Central memory CD4-positive, alpha-beta T cell (primary cell): ENCODE measurements at regions not wholly inside any gene's neighbourhood (a gene's known extent, or its start where the extent isn't known, plus 50 kb on each side); places are given as distances from the start of the nearest gene placed in this dataset.

Source experiments
- DNase-seq: peaks from one replicate; pipeline ENCODE4 v3.0.0; 2022

DNA sequence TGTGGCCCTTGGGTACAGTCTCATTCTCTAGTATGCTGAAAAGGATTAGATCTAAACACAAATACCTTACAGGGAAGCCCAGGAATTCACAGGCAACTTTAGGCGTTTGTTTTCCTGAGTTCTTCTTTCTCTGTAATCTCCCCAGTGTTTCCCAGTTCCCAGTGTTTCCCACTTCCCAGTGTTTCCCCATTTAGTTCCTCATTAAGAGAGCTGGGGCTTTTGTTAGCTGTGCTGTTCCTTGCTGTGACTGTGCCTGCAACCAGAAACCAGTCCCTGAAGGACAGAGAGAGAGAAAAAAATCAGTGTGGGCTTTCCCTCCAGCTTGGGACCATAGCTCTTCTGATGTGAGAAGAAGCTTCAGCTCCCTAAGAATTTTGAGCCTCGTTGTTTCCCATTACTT, 802.9 kb upstream of the COBL start:
- DNase-seq: no peak

DNA sequence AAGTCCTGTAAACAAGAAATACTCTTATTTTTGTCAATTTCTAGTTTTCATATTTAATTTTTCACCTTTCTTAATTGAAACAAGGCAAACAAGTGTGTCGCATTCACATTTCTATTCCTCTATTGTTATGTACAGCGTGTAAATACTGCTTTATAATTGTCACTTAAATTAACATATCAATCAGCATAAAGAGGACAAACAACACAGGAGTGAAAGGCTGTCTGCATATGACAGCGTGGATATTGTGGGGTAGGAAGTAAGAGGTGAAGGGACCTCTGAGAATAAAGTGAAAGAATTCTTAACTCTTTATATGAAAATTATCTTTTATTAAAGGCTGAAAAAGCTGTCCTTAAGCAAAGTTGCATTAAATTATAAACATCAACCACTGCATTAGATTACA, 797.9 kb upstream of the COBL start:
- no peak for DNase-seq

DNA sequence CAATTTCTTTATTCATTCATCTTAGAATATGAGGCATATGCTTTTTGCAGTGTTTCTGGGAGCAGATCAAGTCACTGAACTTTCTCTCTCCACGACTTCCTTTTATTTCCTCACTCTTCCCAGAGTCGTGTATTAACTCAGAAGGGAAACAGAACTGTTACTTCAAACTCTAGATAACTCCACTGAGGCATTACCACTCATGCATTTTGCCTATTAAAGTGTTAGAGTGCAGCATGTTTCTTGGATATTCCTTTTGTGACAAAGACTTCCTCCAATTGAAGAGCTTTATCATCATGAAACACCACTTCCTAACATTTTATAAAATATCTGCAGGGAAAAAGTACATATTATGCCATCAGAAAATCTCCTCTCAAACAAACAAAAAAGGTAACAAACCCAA, 797.4 kb upstream of the COBL start:
- DNase-seq: no peak

DNA sequence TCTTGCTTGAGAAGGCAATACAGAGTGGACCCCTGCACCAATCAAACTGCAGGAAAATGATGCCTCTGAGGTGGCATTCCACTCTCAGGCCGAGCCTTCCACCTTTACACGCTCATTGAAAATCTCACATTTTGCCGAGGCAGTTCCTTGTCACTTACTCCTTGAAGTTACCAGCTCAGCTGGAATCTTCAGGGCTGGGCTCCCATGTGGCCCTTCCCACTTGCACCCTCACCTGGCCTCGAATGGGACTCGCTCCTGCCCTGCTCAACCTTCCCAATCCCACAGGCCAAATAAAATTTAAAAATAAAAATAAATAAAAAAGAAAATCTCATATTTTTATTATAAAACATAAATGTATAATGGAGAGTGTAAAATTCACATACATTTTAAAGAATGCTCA, 790.7 kb upstream of the COBL start:
- no peak for DNase-seq

DNA sequence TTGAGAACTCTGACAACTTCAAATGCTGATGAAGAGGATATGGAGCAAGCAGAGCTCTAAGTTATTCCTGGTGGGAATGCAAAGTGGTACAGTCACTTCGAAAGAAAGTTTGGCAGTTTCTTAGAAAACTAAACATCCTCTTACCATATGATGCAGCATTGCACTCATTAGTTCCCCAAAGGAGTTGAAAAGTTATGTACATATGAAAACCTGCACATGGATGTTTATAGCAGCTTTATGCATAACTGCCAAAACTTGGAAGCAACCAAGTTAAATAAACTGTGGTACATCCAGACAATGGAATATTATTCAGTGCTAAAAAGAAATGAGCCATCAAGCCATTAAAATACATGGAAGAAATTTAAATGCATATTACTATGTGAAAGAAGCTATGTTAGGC, 779.3 kb upstream of the COBL start:
- DNase-seq: no peak

DNA sequence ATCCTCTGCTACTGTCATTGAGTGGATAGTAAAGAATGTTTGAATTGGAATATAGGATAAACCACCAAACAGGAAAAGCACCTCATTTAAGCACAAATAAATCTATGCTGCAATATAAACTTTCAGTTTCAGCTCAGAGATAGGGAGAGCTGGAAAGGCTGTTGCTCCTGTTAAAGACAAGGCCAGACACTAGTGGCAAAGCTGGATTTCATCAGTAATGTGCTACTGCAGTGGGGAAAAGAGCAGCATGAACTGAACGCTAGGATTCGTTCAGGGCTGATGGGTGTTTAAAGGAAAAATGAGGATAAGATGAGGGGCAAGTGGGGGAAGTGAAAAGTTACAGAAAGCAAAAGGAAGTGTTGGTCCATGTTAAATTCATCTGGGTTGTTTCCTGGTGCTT, 775.4 kb upstream of the COBL start:
- DNase-seq: no peak

DNA sequence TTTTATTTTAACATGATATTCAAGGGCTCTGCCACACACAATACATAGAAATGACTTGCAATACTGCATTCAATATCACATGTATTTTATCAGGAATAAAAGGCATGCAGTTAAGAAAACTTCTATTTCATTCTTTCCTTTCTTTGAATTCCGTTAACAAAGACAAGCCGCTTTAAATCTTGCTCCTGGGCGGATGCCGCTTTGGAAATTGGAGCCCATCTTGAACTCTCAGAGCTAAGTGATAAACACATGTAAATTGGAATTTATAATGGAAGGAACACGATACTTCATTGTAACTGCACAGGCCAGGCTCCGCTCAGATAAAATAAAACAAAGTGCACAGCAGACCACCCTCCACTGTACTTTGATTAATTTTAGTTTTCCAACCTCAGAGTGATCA, 774.5 kb upstream of the COBL start:
- DNase-seq: no peak

DNA sequence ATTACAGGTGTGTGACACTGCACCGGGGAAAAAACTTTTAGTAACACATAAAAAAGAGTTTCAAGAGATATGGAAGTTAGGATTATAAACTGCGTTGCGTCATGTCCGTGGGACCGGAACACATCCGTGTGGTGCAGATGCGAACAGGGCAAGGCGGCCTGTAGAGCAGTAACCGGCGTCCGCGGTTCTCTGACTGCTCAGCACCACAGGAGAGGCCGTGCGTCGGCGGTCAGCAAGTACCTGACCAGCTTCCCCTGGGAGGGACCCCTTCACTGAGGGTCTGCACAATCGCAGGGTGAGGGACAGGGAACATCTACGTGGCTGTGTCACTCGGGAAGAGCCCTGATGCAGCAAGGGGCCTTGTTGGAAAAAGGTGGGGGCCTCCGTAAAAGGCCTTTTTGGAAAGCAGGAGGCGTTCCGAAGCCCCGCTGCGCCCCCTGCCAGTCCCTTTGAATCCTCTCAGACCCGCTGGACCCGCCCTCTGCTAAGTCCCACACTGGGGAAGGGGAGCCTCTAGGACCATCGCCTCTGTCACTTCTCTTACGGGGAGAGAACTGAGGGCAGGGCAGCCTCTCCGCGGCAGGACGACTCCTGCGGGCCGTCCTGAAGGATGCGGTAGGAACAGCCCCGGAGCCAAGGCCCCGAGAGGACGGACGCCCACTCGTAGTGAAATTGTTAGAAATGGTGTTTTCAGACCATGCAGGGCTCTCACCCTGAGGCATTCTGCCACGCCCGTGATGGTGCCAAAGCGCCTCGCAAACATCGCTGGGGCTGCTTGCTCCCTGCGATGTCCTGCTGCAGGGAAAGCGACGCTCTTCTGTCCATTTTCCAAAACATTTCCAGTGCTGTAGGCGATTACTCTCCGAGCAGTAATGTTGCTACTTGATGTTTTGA, 771.6 kb upstream of the COBL start:
- DNase-seq: no peak

DNA sequence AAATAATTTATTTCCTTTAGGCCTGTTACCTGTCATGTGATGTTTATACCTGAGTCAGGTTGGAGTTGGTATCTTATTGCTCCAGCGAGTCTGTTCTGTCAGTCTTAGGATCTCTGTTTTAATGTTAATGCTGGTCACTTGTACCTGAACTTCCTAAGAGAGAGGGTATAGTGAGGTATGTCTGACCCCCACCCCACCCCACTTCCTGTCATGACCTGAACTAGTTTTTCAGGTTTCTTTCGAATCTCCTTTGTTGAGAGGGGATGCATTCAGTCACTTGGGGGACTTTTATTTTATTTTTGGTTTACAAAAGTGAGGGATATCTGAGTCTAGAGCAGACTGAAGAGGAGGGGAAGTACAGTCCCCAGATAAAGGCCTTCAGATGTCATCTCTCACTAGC, 769.0 kb upstream of the COBL start:
- no peak for DNase-seq

DNA sequence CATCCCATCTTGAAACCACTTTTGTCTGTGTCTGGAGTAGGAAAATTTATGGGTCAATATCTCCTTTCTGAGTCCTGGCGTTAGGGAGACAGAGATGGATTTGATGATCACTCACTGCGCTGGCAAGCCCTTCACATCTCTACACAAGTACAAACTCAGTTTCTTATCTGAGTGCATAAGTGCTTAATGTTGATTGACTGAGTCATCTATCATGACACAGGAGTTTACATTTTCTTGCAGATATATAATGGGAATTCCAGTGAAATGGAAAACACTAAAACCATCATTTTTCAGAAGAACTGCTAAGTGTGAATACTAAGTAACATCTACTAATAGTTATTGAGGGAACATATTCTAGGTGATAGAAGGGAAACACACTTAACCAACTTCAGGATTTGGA, 763.9 kb upstream of the COBL start:
- no peak for DNase-seq

DNA sequence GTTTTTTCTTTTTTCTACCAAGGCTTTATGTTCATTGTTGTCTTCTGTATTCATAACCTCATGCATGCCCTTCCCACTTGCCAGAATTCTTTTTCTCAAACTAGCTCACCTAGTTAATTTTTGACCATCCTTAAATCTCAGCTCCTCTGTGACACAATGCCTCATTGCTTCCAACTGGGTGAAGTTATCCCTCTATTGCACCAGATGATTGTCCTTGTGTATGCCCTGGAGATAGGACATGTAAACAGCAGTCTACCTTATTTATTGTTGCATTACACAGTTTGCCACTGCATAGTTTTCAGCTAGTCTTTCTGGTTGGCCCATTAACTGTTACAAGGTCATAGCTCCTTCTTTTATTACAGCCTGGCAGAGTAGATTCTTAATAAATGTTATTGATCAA, 763.1 kb upstream of the COBL start:
- no peak for DNase-seq

DNA sequence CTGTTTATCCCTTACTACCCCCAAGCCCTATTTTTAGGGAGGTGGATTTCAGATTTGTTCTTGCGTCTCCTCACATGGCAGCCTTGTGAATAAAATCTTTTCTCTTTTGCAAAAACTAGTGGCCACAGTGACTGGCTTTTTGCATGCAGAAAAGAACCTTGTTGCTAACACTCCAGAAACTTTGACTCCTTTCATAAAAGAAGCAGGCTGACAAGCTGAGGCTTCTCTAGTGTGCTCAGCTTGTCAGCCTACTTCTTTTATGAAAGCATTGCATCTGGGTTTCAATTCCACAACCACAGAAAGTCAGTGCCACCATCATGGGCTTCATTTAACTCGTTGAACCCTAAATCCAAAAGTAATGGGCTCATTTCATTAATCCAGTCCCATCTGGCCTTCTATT, 761.0 kb upstream of the COBL start:
- no peak for DNase-seq

DNA sequence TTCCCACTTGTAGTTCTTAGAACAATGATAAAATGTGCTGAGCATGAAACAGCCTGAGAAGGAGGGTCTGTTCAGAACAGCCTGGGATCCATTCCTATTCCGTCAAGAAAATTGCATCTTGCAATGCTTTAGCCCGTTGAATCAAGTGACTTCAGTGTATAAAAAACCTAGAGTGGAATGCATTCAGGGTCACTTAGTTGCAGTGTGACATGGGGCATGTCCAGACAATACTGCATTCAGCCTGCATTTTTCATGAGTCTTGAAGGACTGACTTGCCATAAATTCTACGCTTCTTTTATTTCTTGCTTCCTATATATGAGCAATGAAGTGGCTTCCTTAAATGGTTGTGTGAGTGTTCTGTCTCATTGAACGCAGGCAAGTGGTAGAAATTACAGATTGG, 758.3 kb upstream of the COBL start:
- no peak for DNase-seq

DNA sequence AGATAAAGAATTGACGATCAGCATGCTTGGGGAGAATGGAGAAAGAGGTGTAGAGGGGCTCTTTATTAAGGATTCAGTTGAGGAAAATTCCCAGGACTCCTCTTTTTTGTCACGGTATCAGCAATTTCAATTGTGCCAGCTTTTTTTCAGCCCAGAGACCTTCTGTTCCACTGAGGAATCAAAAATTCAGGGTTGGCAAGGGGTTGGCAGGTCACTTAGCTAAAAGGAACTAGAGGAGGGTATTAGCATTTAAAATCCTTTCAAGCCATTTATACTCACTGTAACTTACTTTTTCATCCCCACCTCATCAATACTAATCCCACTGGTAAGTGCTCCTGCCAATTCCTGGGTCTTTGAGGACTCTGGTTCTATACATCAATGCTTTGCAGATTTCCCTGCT, 757.5 kb upstream of the COBL start:
- no peak for DNase-seq

DNA sequence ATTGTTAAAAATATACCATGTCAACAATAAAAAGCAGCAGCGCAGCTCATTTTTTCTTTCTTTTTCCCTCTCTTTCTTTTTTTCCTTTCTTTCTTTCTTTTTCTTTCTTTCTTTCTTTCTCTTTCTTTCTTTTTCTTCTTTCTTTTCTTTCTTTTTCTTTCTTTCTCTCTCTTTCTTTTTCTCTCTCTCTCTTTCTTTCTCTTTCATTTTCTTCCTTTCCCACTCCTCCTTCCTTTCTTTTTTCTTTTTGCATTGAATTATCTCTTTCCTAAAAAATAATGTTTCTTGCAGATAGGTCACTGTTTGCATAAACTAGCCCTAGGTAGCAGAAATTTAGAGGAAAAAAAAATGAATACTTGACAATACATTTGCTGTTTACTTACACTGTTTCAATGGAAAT, 755.1 kb upstream of the COBL start:
- DNase-seq: no peak

DNA sequence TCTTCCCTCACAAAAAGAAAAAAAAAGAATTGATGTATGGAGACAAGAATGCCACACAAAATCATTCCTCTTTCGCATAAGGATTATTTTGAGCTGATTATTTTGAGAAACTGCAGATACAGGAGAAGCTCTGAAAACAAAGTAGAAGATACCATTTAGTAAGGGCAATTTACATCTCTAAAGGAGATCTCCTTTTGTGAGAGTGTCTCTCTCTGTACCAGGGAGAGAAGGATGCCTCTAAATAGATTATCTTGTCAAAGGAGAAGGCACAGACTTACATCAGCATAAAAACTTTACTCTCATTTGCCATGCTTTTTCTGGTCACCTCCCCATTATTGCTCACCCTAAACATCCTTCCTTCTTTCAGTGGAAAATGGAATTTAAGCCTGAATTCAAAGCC, 747.9 kb upstream of the COBL start:
- DNase-seq: no peak

DNA sequence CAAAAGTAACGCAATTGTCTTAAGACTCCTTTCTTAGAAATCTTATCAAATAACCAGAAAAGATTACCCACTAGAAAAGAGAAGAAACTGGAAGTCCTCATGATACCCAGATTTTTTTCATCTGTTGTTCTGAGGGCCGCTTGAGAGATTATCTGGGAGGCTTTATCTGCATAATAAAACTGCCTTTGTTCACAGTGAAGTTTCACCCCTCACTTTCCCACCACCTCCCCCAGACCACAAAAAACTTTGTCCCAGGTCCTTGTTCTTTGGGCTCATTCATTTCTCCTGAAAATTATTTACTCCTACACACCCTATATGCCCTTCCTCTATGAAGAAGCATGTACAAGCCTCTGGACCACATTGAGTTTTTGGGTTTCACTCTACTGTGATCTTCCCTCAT, 745.1 kb upstream of the COBL start:
- no peak for DNase-seq

DNA sequence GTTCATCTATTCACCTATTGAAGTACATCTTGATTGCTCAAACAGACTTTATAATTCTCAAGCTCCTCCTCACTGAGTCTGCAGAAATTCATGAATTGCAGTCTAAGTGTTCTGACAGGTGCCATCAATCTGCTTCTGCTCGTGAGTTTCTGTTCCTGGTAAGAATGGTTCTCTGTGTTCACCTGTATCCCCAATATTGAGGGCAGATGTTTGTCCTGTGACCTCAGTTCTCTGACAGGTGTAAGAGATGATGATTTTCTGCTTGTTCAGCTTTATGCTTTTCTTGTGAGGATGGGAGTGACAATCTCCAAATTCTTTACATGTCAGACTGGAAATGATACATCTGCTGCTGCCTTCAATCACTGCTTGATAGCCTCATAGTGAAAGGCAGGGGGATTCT, 736.9 kb upstream of the COBL start:
- no peak for DNase-seq

DNA sequence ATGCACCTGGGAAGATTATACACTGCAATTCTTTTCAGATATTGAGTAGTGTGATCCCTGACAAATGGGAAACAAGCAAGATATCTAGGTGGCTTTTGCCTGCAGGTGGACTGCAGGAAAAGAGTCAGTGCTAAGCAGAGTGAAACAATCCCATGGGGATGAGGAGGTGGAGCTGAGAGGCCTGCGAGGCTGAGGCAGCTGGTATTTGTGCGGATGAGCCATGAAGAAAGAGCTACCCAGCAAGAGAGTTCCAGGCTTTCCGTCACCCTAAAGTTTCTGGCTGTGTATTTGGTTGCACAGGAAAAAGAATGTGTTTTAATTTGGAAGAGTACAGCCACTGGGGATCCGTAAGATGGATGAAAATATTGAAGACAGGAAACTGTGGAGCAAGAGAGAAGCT, 714.1 kb upstream of the COBL start:
- DNase-seq: no peak

DNA sequence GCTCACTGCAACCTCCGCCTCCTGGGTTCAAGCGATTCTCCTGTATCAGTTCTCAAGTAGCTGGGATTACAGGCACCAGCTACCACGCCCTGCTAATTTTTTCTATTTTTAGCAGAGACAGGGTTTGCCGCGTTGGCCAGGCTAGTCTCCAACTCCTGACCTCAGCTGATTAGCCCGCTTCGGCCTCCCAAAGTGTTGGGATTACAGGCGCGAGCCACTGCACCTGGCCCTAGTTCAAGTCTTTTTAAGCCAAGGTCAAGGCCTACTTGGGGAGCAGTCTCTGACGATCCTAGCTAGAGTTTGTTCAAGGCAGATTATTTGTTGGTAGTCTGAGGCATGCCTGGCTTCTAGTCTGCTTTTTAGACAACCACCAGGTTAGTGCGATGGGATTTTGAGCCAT, 709.5 kb upstream of the COBL start:
- no peak for DNase-seq

DNA sequence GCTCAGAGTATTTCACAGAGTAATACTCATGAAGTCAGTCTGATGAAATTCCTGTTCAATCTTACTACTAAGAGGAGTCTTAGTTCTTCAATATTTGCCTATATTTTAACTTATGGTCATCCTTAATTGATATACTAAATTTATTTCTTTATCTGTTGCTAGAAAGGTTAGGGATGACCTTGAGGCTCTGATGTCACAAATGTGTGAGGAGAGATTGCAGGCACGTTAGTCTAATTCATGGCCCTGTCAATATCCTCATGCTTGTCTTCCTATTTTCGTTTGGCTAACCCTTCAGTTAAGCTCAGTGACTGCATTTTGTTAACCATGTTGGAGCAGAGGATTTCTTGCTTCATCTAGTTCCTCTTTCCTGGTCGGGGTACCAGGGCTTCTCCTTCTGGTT, 704.7 kb upstream of the COBL start:
- DNase-seq: no peak

DNA sequence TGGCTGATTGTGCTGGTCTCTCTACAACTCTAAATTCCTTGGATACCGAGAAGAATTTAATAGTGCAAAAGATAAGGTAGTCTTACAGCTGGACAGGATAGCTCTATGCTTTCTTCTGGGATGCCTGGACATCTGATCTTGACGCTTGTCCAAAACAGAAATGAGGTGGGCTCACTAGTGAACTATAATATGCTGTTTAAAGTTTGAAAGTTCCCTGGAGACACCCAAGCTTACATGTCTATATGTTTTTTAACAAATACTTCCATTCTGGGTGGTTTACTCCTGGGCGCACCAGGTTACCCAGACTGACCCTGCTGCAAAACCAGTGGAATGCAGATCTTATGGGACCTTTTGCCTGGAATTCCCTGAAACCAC, 702.1 kb upstream of the COBL start:
- DNase-seq: no peak

DNA sequence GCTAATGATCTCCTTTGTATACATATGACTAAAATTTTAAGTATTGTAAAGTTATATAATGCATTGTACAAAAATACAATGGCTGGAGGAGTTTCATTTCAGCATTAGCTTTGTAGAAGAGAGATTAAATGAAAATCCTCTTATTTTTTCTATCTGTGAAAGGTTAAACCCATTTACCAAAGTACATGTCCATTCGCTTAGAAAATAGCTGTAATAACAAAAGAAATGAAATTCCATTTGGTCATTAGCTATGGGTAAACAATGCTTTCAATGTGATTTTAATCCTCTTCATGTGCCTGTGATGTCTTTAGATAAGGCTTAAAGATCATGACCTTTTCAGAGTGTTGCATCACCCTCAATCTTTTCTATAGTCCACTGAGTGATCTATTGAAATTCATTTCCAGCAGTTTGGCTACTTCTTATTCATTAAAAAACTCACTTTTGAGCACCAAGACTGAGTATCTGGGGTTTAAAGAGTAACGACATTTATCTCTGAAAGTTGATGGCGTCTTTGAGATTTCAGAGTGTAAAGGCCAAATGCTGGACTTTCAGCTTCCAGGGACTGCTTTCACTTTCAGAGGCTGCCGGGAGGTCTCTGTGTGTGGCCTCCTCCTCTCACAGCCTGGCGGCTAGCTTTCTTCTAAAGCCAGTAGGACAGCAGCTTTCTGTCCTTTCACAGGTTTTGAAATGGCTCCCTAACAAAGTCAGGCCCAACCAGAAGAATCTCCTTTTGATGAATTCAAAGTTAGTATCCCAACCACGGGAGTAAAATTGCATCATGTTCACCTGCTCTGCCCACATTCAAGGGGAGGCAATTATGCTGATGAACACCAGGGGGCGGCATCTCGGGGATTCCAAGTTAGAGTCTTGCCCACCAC, 701.4 kb upstream of the COBL start:
- DNase-seq: no peak

DNA sequence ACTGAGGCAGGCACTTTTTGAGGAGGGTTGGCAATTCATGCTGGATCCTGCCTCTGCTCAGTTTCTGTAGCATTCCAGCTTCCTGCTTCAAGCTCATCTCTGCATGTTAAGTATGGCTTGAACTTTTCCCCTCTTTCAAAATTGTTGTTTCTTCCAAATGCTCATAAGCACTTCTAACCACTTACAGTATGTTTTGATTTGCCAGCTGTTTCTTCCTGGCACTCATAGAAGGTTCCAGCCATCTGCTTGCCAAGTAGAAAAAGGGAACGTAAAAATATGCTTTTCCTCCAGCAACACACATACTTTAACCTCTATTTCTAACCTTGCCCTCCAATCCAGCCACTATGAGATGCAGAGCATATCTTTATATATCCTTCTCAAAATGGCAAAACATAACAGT, 692.6 kb upstream of the COBL start:
- no peak for DNase-seq
